K562 (cell line): ENCODE measurements at regions not wholly inside any gene's neighbourhood (a gene's known extent, or its start where the extent isn't known, plus 50 kb on each side); places are given as distances from the start of the nearest gene placed in this dataset.

Experiments used
- BCL6 ChIP-seq: fragments of 250-450 bp; sonication (Bioruptor Pico); IDR thresholded peaks from 2 replicates; pipeline ENCODE4 v1.4.0; 2020
- ESRRA ChIP-seq: fragments of 450-650 bp; IDR thresholded peaks from 2 replicates; pipeline ENCODE4 v1.6.1; 2014; ENCODE audit warnings: low read depth, mild to moderate bottlenecking, moderate library complexity, borderline replicate concordance
- HDAC8 ChIP-seq: fragments of 450-650 bp; IDR thresholded peaks from 2 replicates; pipeline ENCODE4 v1.6.1; 2016; ENCODE audit warnings: mild to moderate bottlenecking, missing genetic modification characterization, moderate library complexity, missing compliant biosample characterization
- IFI16 ChIP-seq: fragments of 250-450 bp; sonication (Bioruptor Pico); IDR thresholded peaks from 2 replicates; pipeline ENCODE4 v2.1.2; 2022; ENCODE audit warnings: mild to moderate bottlenecking, inconsistent platforms
- MECOM ChIP-seq: fragments of 250-450 bp; sonication (Bioruptor Pico); IDR thresholded peaks from 2 replicates; pipeline ENCODE4 v1.8.0; 2022; ENCODE audit warnings: inconsistent platforms
- NR2C1 ChIP-seq, 2 experiments: fragments of 450-650 bp; IDR thresholded peaks; 2 replicates each; pipeline ENCODE4 v1.6.1; 2017; ENCODE audit warnings: mild to moderate bottlenecking in 2 of 2, antibody characterized with exemption in 1 of 2, inconsistent platforms in 1 of 2, missing compliant biosample characterization in 1 of 2, missing genetic modification characterization in 1 of 2
- POLR2B ChIP-seq: fragments of 450-650 bp; IDR thresholded peaks from 2 replicates; pipeline ENCODE4 v1.6.1; 2018; ENCODE audit warnings: low read depth; ENCODE audit not compliant: partially characterized antibody
- RFX5 ChIP-seq: IDR thresholded peaks from 2 replicates; pipeline ENCODE4 v1.6.1; 2011; ENCODE audit warnings: low read depth, mild to moderate bottlenecking, improper control_type of control experiment, low read length
- RHOXF2B ChIP-seq: fragments of 250-450 bp; sonication (Bioruptor Pico); conservative IDR thresholded peaks from 2 replicates; pipeline ENCODE4 v1.5.1; 2021
- SREBF2 ChIP-seq: sonication (generic); formaldehyde crosslinking; IDR thresholded peaks from 2 replicates; pipeline ENCODE4 v1.4.0; 2020; ENCODE audit warnings: mild to moderate bottlenecking, missing genetic modification reagents
- TGIF2 ChIP-seq: sonication (generic); formaldehyde crosslinking; IDR thresholded peaks from 2 replicates; pipeline ENCODE4 v1.8.1; 2022; ENCODE audit warnings: mild to moderate bottlenecking, missing genetic modification reagents, moderate library complexity
- TOE1 ChIP-seq, 2 experiments: fragments of 450-650 bp in 1 of 2; sonication (generic) in 1 of 2; formaldehyde crosslinking in 1 of 2; IDR thresholded peaks; 2 replicates each; pipeline versions ENCODE4 v1.7.1 to v1.8.0; 2016 to 2022; ENCODE audit warnings: borderline replicate concordance in 2 of 2, mild to moderate bottlenecking in 2 of 2, antibody characterized with exemption in 1 of 2, inconsistent platforms in 1 of 2, low read depth in 1 of 2, missing genetic modification reagents in 1 of 2, moderate library complexity in 1 of 2
- ZNF143 ChIP-seq: sonication (generic); formaldehyde crosslinking; IDR thresholded peaks from 2 replicates; pipeline ENCODE4 v1.9.0; 2022; ENCODE audit warnings: mild to moderate bottlenecking, missing genetic modification reagents
- ZNF77 ChIP-seq: fragments of 250-450 bp; sonication (Bioruptor Pico); IDR thresholded peaks from 2 replicates; pipeline ENCODE4 v1.5.0; 2020
- TF ChIP-seq, protein P1 (sequence below): IDR thresholded peaks from 2 replicates; pipeline ENCODE4 v1.6.1; 2011; ENCODE audit warnings: borderline replicate concordance, low read depth, mild to moderate bottlenecking, moderate library complexity, low read length; ENCODE audit not compliant: insufficient read depth, poor library complexity, severe bottlenecking
- TF ChIP-seq, protein P2 (sequence below): fragments of 200-400 bp; formaldehyde crosslinking; IDR thresholded peaks from 2 replicates; pipeline ENCODE4 v1.6.1; 2017; ENCODE audit warnings: mild to moderate bottlenecking, low read depth, low read length, moderate library complexity
- TF ChIP-seq, protein P3 (sequence below): sonication (generic); formaldehyde crosslinking; IDR thresholded peaks from 2 replicates; pipeline ENCODE4 v1.8.1; 2023; ENCODE audit warnings: mild to moderate bottlenecking, missing genetic modification reagents
- TF ChIP-seq, protein P4 (sequence below): fragments of 450-650 bp; IDR thresholded peaks from 2 replicates; pipeline ENCODE4 v1.6.1; 2016; ENCODE audit warnings: antibody characterized with exemption
- TF ChIP-seq, protein P5 (sequence below): fragments of 450-650 bp; formaldehyde crosslinking; IDR thresholded peaks from 2 replicates; pipeline ENCODE4 v1.4.0; 2020; ENCODE audit warnings: mild to moderate bottlenecking

DNA sequence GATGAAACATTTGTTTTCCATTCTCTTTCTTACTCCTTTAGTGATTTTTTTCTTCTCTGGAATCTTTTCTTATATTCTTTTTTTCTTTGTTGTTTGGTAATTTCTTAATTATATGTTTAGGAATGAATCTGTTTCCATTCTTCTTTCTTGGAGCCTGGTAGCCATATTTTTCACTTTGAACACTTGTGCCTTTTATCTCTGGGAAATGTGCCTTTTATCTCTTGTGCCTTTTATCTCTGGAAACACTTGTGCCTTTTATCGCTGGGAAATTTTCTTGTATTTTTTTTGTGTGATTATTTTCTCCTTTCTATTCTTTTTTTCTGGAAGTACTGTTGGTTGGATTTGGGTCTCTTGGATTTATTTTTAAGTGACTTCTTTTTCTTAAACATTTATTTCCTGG lies 118.2 kb downstream of the LEPR start (continued):
- TF ChIP-seq TOE1 (IDR thresholded peaks at IDR 0.05; ENCODE audit: borderline replicate concordance) (no peak; the same call in 1 of the 2 replicates), TOE1 (CRISPR knock-in tag; IDR thresholded peaks at IDR 0.05; ENCODE audit: borderline replicate concordance, low read depth) (no peak), IFI16 (no peak), RHOXF2B (CRISPR knock-in tag) (no peak), MECOM (CRISPR knock-in tag) (no peak), HDAC8 (no peak), TGIF2 (CRISPR knock-in tag) (no peak), RFX5 (no peak), BCL6 (CRISPR knock-in tag) (no peak), ZNF143 (no peak), NR2C1 (IDR thresholded peaks at IDR 0.05) (no peak), NR2C1 (tag; IDR thresholded peaks at IDR 0.05) (no peak), SREBF2 (CRISPR knock-in tag) (no peak), ESRRA (no peak), POLR2B (no peak), ZNF77 (no peak)
- TF ChIP-seq, protein P1, sequence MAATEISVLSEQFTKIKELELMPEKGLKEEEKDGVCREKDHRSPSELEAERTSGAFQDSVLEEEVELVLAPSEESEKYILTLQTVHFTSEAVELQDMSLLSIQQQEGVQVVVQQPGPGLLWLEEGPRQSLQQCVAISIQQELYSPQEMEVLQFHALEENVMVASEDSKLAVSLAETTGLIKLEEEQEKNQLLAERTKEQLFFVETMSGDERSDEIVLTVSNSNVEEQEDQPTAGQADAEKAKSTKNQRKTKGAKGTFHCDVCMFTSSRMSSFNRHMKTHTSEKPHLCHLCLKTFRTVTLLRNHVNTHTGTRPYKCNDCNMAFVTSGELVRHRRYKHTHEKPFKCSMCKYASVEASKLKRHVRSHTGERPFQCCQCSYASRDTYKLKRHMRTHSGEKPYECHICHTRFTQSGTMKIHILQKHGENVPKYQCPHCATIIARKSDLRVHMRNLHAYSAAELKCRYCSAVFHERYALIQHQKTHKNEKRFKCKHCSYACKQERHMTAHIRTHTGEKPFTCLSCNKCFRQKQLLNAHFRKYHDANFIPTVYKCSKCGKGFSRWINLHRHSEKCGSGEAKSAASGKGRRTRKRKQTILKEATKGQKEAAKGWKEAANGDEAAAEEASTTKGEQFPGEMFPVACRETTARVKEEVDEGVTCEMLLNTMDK = no peak
- TF ChIP-seq, protein P2, sequence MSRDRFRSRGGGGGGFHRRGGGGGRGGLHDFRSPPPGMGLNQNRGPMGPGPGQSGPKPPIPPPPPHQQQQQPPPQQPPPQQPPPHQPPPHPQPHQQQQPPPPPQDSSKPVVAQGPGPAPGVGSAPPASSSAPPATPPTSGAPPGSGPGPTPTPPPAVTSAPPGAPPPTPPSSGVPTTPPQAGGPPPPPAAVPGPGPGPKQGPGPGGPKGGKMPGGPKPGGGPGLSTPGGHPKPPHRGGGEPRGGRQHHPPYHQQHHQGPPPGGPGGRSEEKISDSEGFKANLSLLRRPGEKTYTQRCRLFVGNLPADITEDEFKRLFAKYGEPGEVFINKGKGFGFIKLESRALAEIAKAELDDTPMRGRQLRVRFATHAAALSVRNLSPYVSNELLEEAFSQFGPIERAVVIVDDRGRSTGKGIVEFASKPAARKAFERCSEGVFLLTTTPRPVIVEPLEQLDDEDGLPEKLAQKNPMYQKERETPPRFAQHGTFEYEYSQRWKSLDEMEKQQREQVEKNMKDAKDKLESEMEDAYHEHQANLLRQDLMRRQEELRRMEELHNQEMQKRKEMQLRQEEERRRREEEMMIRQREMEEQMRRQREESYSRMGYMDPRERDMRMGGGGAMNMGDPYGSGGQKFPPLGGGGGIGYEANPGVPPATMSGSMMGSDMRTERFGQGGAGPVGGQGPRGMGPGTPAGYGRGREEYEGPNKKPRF = no peak
- TF ChIP-seq, protein P3, sequence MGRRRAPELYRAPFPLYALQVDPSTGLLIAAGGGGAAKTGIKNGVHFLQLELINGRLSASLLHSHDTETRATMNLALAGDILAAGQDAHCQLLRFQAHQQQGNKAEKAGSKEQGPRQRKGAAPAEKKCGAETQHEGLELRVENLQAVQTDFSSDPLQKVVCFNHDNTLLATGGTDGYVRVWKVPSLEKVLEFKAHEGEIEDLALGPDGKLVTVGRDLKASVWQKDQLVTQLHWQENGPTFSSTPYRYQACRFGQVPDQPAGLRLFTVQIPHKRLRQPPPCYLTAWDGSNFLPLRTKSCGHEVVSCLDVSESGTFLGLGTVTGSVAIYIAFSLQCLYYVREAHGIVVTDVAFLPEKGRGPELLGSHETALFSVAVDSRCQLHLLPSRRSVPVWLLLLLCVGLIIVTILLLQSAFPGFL (CRISPR knock-in tag) = no peak
- TF ChIP-seq, protein P4, sequence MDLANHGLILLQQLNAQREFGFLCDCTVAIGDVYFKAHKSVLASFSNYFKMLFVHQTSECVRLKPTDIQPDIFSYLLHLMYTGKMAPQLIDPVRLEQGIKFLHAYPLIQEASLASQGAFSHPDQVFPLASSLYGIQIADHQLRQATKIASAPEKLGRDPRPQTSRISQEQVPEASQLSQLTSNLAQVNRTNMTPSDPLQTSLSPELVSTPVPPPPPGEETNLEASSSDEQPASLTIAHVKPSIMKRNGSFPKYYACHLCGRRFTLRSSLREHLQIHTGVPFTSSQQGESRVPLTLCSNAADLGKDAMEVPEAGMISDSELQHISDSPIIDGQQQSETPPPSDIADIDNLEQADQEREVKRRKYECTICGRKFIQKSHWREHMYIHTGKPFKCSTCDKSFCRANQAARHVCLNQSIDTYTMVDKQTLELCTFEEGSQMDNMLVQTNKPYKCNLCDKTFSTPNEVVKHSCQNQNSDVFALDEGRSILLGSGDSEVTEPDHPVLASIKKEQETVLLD = peak; percentile 73; the same call in 1 of the 2 replicates
- TF ChIP-seq, protein P5, sequence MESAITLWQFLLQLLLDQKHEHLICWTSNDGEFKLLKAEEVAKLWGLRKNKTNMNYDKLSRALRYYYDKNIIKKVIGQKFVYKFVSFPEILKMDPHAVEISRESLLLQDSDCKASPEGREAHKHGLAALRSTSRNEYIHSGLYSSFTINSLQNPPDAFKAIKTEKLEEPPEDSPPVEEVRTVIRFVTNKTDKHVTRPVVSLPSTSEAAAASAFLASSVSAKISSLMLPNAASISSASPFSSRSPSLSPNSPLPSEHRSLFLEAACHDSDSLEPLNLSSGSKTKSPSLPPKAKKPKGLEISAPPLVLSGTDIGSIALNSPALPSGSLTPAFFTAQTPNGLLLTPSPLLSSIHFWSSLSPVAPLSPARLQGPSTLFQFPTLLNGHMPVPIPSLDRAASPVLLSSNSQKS = no peak
